Mesenchymal stem cell (in vitro differentiated cells and primary cell): ENCODE measurements at regions not wholly inside any gene's neighbourhood (a gene's known extent, or its start where the extent isn't known, plus 50 kb on each side); places are given as distances from the start of the nearest gene placed in this dataset.

ENCODE experiments used
- DNase-seq: peaks from one replicate; pipeline ENCODE4 v3.0.0-alpha.2; 2013
- H2AFZ ChIP-seq: one replicate; pipeline ENCODE4 v1.6.1; 2013; ENCODE audit warnings: low read depth, mild to moderate bottlenecking, control low read depth, inconsistent platforms, low read length, moderate library complexity
- H2AK5ac ChIP-seq: 2 replicates; pipeline ENCODE4 v1.6.1; 2013; ENCODE audit warnings: low read length, moderate library complexity, mild to moderate bottlenecking, inconsistent platforms; ENCODE audit not compliant: severe bottlenecking
- H2BK120ac ChIP-seq: one replicate; pipeline ENCODE4 v1.6.1; 2013; ENCODE audit warnings: low read depth, mild to moderate bottlenecking, inconsistent platforms, low read length, moderate library complexity
- H2BK12ac ChIP-seq, 2 experiments: one replicate each; pipeline ENCODE4 v1.6.1; 2013; ENCODE audit warnings: inconsistent platforms in 2 of 2, low read length in 2 of 2, mild to moderate bottlenecking in 2 of 2, moderate library complexity in 2 of 2, control low read depth in 1 of 2
- H2BK15ac ChIP-seq: one replicate; pipeline ENCODE4 v1.6.1; 2013; ENCODE audit warnings: mild to moderate bottlenecking, low read depth, inconsistent platforms; ENCODE audit not compliant: poor library complexity, severe bottlenecking
- H2BK5ac ChIP-seq: 2 replicates; pipeline ENCODE4 v1.6.1; 2013; ENCODE audit warnings: low read depth, mild to moderate bottlenecking, low read length, control low read depth, inconsistent platforms; ENCODE audit not compliant: poor library complexity, severe bottlenecking
- H3K14ac ChIP-seq, 2 experiments: one replicate each; pipeline ENCODE4 v1.6.1; 2013; ENCODE audit warnings: inconsistent platforms in 2 of 2, low read length in 2 of 2, control low read depth in 1 of 2, mild to moderate bottlenecking in 1 of 2, moderate library complexity in 1 of 2
- H3K18ac ChIP-seq, 2 experiments: one replicate each; pipeline ENCODE4 v1.6.1; 2013; ENCODE audit warnings: inconsistent platforms in 2 of 2, low read length in 2 of 2, control low read depth in 1 of 2, low read depth in 1 of 2, mild to moderate bottlenecking in 1 of 2
- H3K23ac ChIP-seq, 2 experiments: one replicate each; pipeline ENCODE4 v1.6.1; 2013; ENCODE audit warnings: inconsistent platforms in 2 of 2, low read length in 2 of 2, mild to moderate bottlenecking in 2 of 2, moderate library complexity in 2 of 2, control low read depth in 1 of 2
- H3K27ac ChIP-seq: 2 replicates; pipeline ENCODE4 v1.5.1; 2013; ENCODE audit warnings: mild to moderate bottlenecking, moderate library complexity, low read length, control low read depth, inconsistent platforms; ENCODE audit not compliant: poor library complexity, severe bottlenecking
- H3K27me3 ChIP-seq, 2 experiments: 2 replicates each; pipeline versions ENCODE4 v1.6.1 to v1.7.0; 2013; ENCODE audit warnings: low read length in 2 of 2, mild to moderate bottlenecking in 2 of 2, moderate library complexity in 2 of 2, control low read depth in 1 of 2, inconsistent platforms in 1 of 2; ENCODE audit not compliant: control insufficient read depth in 1 of 2, insufficient read depth in 1 of 2
- H3K36me3 ChIP-seq, 2 experiments: 2 replicates each; pipeline versions ENCODE4 v1.6.1 to v1.7.0; 2013; ENCODE audit warnings: low read length in 2 of 2, control low read depth in 1 of 2, inconsistent platforms in 1 of 2, low read depth in 1 of 2, mild to moderate bottlenecking in 1 of 2; ENCODE audit not compliant: insufficient read depth in 2 of 2, control insufficient read depth in 1 of 2
- H3K4ac ChIP-seq, 2 experiments: one replicate each; pipeline ENCODE4 v1.6.1; 2013; ENCODE audit warnings: inconsistent platforms in 2 of 2, low read length in 2 of 2, mild to moderate bottlenecking in 2 of 2, moderate library complexity in 2 of 2, control low read depth in 1 of 2, low read depth in 1 of 2
- H3K4me1 ChIP-seq: 2 replicates; pipeline ENCODE4 v1.6.1; 2013; ENCODE audit warnings: low read depth, low read length, control low read depth; ENCODE audit not compliant: control insufficient read depth, insufficient read depth
- H3K4me2 ChIP-seq: 2 replicates; pipeline ENCODE4 v1.6.1; 2013; ENCODE audit warnings: low read length, mild to moderate bottlenecking, inconsistent platforms; ENCODE audit not compliant: poor library complexity, severe bottlenecking
- H3K4me3 ChIP-seq, 2 experiments: 2 replicates each; pipeline versions ENCODE4 v1.5.1 to v1.7.0; 2013; ENCODE audit warnings: low read length in 2 of 2, mild to moderate bottlenecking in 2 of 2, control low read depth in 1 of 2, low read depth in 1 of 2; ENCODE audit not compliant: insufficient read depth in 1 of 2
- H3K79me1 ChIP-seq: replicated peaks from 2 replicates; pipeline ENCODE4 v1.6.1; 2013; ENCODE audit warnings: mild to moderate bottlenecking, control low read depth, low read length, inconsistent platforms; ENCODE audit not compliant: poor library complexity, severe bottlenecking
- H3K9ac ChIP-seq: 2 replicates; pipeline ENCODE4 v1.7.0; 2013; ENCODE audit warnings: mild to moderate bottlenecking, low read length, moderate library complexity
- H3K9me3 ChIP-seq: 2 replicates; pipeline ENCODE4 v1.7.0; 2013; ENCODE audit warnings: mild to moderate bottlenecking, low read length; ENCODE audit not compliant: control insufficient read depth
- H4K8ac ChIP-seq: one replicate; pipeline ENCODE4 v1.6.1; 2013; ENCODE audit warnings: inconsistent platforms, mild to moderate bottlenecking, low read length, moderate library complexity
- H4K91ac ChIP-seq: one replicate; pipeline ENCODE4 v1.6.1; 2013; ENCODE audit warnings: mild to moderate bottlenecking, low read length, inconsistent platforms
- WGBS: methylation state at CpG from one replicate; pipeline ENCODE4 v1.1.7; 2013; ENCODE audit warnings: mixed read lengths; 5-methylcytosine and 5-hydroxymethylcytosine counted together

DNA sequence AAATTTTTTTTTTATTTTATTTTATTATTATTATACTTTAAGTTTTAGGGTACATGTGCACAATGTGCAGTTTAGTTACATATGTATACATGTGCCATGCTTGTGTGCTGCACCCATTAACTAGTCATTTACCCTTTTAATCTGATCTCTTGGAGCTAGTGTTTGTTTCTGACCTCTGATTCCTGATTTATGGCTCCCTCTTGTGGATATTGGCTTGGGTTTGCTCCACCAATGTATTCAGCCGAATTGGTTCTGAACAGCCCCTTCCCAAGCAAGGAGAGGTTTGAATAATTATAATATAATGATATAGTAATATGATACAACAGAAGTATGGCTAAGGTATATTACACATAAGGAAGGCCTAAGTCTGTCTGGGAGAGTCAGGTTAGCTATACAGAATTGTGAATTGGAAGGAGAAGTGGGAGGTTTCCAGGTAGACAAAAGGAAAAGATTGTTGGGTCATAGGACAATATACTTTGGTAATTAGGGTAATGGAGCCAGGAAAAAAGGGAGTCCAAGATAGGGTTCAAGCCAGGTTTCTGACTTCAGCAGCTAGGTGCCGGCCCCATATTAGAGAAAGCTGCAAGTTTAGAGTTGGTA, 53.1 kb upstream of the HMCN1 start:
- Histone ChIP-seq H2BK12ac (no peak overlapping the region), H3K9ac (no peak overlapping the region), H4K91ac (no peak overlapping the region), H2BK15ac (no peak overlapping the region), H4K8ac (no peak overlapping the region), H3K27me3 (no peaks in the 10 kb centered on the region), H2AFZ (no peak overlapping the region), H2AK5ac (no peak overlapping the region), H3K4ac (no peak overlapping the region), H3K18ac (no peak overlapping the region), H2BK120ac (no peak overlapping the region), H3K23ac (no peak overlapping the region), H3K36me3 (no peaks in the 10 kb centered on the region), H3K4me3 (no peak overlapping the region), H3K4me1 (no peaks in the 10 kb centered on the region), H3K4me2 (no peak overlapping the region), H3K27ac (no peak overlapping the region), H2BK5ac (no peak overlapping the region), H3K9me3 (no peaks in the 10 kb centered on the region), H3K79me1 (no peaks in the 10 kb centered on the region), H3K14ac (no peak overlapping the region)
- peak; percentile 53 for DNase-seq
- WGBS, result no CpG with 5 or more reads among the region's 2 CpGs

GRCh38 chr1:185680453-185680852, 53.7 kb upstream of the HMCN1 start:
- no peak overlapping the region for H4K91ac ChIP-seq
- no peaks in the 10 kb centered on the region for H3K4me1 ChIP-seq
- no peak overlapping the region for H4K8ac ChIP-seq
- H2BK15ac ChIP-seq, result no peak overlapping the region
- no peak overlapping the region for H2BK120ac ChIP-seq
- H2BK5ac ChIP-seq, result no peak overlapping the region
- no peak overlapping the region for H3K23ac ChIP-seq
- H3K4me2 ChIP-seq, result no peak overlapping the region
- H3K9me3 ChIP-seq, result no peaks in the 10 kb centered on the region
- no peak overlapping the region for H2AFZ ChIP-seq
- H3K4ac ChIP-seq, result no peak overlapping the region
- no peak overlapping the region for H2BK12ac ChIP-seq
- no peaks in the 10 kb centered on the region for H3K79me1 ChIP-seq
- no peaks in the 10 kb centered on the region for H3K27me3 ChIP-seq
- H3K18ac ChIP-seq, result no peak overlapping the region
- WGBS, result 93% methylated on average over 1 of the region's 4 CpGs
- H3K14ac ChIP-seq, result no peak overlapping the region
- no peak for DNase-seq
- H3K4me3 ChIP-seq, result no peak overlapping the region
- no peak overlapping the region for H3K27ac ChIP-seq
- no peaks in the 10 kb centered on the region for H3K36me3 ChIP-seq
- H2AK5ac ChIP-seq, result no peak overlapping the region
- no peak overlapping the region for H3K9ac ChIP-seq

DNA sequence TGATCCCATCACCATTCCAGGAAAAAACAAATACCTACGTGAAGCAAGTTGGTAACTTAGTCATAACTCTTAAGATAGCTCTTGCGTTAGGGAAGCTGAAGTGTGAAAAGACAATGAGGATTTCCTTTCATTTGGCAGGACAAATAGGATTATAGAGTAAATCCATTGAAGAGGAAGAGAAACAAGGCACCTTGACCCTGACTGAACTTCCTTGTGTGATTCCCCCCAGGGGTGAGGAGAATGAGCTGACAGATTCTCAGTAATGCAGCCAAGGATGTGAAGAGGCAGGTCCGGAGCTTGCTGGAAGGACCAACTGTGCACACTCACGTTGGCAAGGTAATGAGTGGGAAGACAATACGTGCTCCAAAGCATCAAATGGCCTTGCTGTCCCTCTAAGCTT, 55.0 kb upstream of the HMCN1 start:
- Histone ChIP-seq H3K4me3 (no peak overlapping the region), H3K4me2 (no peak overlapping the region), H3K27ac (no peak overlapping the region), H3K9ac (no peak overlapping the region), H3K79me1 (no peaks in the 10 kb centered on the region), H3K14ac (no peak overlapping the region), H2AFZ (no peak overlapping the region), H3K18ac (no peak overlapping the region), H2BK5ac (no peak overlapping the region), H3K27me3 (no peaks in the 10 kb centered on the region), H3K4me1 (no peaks in the 10 kb centered on the region), H3K4ac (no peak overlapping the region), H3K36me3 (no peaks in the 10 kb centered on the region), H2BK12ac (no peak overlapping the region), H2BK15ac (no peak overlapping the region), H4K8ac (no peak overlapping the region), H3K23ac (no peak overlapping the region), H3K9me3 (no peaks in the 10 kb centered on the region), H2AK5ac (no peak overlapping the region), H4K91ac (no peak overlapping the region), H2BK120ac (no peak overlapping the region)
- WGBS, result 77% methylated on average over 4 of the region's 5 CpGs
- no peak for DNase-seq

GRCh38 chr1:185676969-185677368, 57.2 kb upstream of the HMCN1 start:
- Histone ChIP-seq H3K27me3 (no peaks in the 10 kb centered on the region), H2BK5ac (no peak overlapping the region), H4K91ac (no peak overlapping the region), H3K79me1 (no peaks in the 10 kb centered on the region), H2BK15ac (no peak overlapping the region), H2AK5ac (no peak overlapping the region), H3K27ac (no peak overlapping the region), H3K23ac (no peak overlapping the region), H2BK12ac (no peak overlapping the region), H4K8ac (no peak overlapping the region), H3K9ac (no peak overlapping the region), H3K18ac (no peak overlapping the region), H3K4me1 (no peaks in the 10 kb centered on the region), H2BK120ac (no peak overlapping the region), H3K4me2 (no peak overlapping the region), H3K36me3 (no peaks in the 10 kb centered on the region), H2AFZ (no peak overlapping the region), H3K14ac (no peak overlapping the region), H3K9me3 (no peaks in the 10 kb centered on the region), H3K4me3 (no peak overlapping the region), H3K4ac (no peak overlapping the region)
- no peak for DNase-seq
- 94% methylated on average over 1 of the region's 1 CpG for WGBS
